ENCODE measurements at regions not wholly inside any gene's neighbourhood (a gene's known extent, or its start where the extent isn't known, plus 50 kb on each side); places are given as distances from the start of the nearest gene placed in this dataset.

GRCh38 chr6:150539568-150539967 lies 60.1 kb upstream of the PLEKHG1 start:
- DNase-seq: no peak

GRCh38 chr6:150541576-150541975 lies 58.1 kb upstream of the PLEKHG1 start:
- no peak for DNase-seq

GRCh38 chr6:150543178-150543577 lies 56.5 kb upstream of the PLEKHG1 start:
- no peak for DNase-seq

GRCh38 chr6:150544793-150545192 lies 54.9 kb upstream of the PLEKHG1 start:
- DNase-seq: no peak

GRCh38 chr6:150546457-150546856 lies 53.2 kb upstream of the PLEKHG1 start:
- no peak for DNase-seq

GRCh38 chr6:150547502-150548222 lies 52.0 kb upstream of the PLEKHG1 start:
- DNase-seq: no peak

GRCh38 chr6:150548330-150548729 lies 51.4 kb upstream of the PLEKHG1 start:
- DNase-seq: no peak

- no peak for DNase-seq
Measured at GRCh38 chr6:150549007-150549406, 50.7 kb upstream of the PLEKHG1 start.

- no peak for DNase-seq
Measured at GRCh38 chr6:150549674-150550101, 50.0 kb upstream of the PLEKHG1 start.
